HS-27A (cell line): ENCODE measurements at regions not wholly inside any gene's neighbourhood (a gene's known extent, or its start where the extent isn't known, plus 50 kb on each side); places are given as distances from the start of the nearest gene placed in this dataset.
A peak's percentile ranks its signal among the peaks of the same experiment; 100 is the strongest.

ENCODE experiments used
- DNase-seq: peaks from one replicate; pipeline ENCODE4 v3.0.0-alpha.2; 2012; ENCODE audit warnings: low read depth, missing footprints

DNA sequence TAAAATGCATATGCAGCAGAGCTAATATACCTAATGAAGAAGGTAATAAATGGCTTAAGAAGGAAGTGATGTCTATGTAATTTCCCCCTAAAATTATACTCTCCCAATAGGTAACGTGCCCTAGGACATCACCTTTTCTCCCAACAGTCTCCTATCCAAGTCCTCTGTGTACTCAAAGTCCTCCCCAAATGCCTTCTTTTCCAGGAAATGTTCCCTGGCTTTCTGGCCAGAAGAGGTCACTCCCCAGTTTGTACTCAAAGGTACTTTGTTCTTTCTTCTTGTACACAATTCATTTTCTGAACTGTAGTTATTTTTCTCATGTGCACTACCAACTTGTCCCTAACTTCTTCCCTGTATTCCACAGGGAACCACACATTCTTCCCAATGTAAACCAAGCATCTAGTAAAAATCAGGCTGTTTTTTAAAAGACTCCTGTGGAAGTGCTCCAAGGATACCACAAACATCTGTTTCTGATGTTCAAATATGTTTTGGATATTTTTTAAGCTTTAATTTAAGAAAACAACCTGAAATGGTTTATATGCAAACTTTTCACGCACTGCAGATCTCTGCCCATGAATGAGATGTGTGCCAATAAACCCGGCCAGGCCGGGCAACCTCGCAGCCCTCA, 262.3 kb upstream of the KLF14 start:
- DNase-seq = no peak

DNA sequence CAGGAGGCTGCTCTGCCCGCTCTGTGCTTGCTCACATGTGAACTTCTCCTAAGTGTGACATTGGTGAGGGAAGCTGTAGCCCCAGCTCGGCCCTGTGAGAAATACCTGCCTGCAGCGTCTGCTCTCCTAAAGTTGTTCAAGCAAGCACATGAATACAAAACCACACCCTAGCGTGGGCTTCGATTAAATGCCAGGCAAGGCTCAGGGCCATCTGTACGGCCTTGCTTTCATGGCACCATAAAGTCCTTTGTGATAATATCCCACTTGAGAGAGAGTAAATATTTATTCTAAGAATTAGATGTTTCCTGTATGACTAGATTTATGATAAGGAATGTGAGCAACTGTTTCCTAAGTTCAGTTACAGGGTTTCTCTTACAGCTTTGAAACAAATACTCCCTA, 262.8 kb upstream of the KLF14 start:
- no peak for DNase-seq

DNA sequence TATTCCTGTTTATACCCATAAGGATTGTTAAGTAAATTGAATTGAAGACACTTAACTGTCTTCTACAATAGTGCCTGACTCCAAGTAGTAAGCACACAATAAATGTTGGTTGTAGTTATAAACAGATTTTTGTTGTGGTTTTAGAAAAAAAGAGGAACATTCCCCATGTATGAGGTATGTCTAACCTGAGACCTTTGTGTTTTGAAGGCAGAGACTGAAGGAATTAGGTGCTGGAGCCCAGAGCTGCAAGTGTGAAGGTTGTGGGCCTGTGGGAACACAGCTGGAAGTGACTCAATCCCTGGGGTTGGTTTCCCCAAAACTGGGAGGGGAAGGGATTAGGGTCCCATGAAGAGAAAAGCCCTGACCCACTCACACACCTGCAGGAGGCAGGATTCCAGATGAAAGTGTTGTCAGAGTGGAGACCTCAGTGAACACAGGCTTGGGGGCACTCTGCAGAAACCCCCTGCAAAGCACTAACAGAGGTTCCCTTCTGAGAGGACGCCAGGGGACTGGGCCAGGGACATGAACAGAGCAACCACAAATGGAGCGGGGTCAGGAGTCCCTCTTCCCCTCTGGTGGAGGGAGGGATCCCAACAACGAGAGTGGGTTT, 265.1 kb upstream of the KLF14 start:
- no peak for DNase-seq

DNA sequence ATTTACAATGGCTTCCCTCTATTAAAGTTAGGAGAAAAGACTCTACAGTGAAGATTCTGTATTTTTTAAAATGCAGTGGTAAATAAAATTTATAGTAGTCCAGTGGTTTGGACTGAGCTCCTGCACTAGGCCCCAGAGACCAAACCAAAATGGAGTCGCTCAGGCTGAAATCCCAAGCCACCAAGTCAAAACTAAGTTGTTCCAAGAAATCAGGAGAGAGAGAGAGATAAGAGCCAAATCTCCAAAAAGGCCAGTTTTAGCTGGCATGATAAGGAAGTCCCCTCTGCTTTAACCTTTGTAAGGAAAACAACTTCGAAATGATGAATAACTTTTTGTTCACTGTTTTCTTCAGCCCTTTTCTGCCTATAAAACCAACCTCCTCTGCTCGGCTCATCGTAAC, 265.9 kb upstream of the KLF14 start:
- DNase-seq = no peak

DNA sequence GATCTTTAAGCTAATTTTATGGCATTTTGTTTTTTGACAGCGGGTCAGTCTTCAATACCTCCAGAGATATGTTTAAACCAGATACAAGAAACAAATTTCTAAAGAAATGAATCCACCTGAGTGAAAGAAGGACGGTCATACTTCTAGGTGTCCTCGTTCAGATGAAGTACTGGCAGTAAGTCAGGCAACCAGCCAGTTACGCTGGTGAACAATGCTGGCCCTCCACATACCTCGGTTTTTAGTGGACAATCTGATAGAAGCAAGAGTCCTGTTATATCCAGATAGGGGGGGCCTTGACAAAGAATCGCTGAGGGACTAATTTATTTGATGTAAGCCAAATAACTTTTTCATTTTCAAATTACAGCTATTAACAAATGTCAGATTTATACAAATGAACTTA, 266.4 kb upstream of the KLF14 start:
- DNase-seq = no peak

DNA sequence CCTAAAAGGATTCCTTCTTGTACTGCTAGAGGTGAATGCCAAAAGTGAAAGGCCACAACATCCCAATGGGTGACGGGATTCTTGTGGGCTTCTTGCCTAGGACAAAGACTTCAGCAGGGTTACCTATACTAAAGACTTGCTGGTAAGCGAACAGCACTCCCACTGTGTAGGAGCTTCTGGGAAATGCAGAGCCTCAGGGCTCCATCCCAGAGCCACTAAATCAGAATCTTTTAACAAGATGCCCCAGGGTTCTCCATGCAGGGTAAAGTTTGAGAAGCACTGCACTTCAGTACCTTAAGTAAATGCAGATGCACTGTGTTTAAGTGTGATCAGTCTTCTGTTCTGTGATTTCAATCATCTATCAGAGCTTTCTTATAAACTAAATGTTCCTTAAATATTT, 266.9 kb upstream of the KLF14 start:
- DNase-seq = no peak

DNA sequence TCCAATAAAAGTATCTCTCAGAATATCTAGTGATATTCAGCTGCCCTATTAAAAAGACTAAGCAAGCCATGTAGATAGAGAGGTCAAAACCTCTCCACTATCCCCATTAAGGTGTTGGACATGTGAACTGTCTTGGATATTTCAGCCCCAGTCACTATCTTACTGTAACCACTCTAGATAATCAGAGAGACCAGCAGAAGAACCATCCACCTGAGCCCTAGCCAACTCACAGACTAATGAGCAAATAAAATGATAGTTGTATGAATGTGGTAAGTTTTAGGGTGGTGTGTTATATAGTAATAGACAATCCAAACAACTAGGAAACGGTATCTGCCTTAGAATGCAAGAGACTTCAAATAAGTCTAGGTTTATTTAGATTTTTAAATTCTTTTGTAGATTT, 268.6 kb upstream of the KLF14 start:
- no peak for DNase-seq

DNA sequence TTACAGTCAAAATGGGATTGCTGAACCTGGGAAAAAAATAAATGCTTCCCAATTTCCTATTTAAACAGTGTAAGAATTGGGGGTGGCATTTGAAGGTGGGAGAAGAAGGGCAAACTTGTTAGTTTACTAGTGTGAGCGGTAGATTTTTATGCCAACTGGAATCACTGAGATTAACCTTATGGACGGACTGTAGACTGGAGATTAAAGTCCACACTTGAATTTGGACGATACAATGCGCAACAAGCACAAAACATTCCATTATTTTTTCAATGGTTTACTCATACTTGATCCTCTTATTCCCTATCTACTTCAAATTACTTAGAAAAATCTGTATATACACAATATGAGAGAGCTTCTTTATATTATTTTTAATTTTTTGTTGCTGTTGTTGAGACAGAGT, 269.6 kb upstream of the KLF14 start:
- DNase-seq = no peak

DNA sequence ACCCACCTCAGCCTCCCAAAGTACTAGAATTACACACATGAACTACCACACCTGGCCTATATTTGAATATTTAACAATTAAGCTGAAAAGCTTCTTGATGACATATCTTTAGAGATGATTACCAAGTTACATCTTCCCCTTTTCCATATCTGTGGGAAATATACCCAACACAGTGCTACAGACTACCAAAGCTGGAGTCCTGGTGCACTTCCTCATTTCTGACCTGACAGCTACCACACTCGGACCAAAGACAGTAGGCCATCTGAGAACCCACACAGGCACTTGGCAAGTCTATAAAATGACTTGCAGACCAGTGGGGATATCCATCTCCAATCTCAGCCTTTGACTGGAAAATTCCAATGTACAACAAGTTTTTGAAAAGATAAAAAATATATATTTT, 270.4 kb upstream of the KLF14 start:
- DNase-seq = no peak

DNA sequence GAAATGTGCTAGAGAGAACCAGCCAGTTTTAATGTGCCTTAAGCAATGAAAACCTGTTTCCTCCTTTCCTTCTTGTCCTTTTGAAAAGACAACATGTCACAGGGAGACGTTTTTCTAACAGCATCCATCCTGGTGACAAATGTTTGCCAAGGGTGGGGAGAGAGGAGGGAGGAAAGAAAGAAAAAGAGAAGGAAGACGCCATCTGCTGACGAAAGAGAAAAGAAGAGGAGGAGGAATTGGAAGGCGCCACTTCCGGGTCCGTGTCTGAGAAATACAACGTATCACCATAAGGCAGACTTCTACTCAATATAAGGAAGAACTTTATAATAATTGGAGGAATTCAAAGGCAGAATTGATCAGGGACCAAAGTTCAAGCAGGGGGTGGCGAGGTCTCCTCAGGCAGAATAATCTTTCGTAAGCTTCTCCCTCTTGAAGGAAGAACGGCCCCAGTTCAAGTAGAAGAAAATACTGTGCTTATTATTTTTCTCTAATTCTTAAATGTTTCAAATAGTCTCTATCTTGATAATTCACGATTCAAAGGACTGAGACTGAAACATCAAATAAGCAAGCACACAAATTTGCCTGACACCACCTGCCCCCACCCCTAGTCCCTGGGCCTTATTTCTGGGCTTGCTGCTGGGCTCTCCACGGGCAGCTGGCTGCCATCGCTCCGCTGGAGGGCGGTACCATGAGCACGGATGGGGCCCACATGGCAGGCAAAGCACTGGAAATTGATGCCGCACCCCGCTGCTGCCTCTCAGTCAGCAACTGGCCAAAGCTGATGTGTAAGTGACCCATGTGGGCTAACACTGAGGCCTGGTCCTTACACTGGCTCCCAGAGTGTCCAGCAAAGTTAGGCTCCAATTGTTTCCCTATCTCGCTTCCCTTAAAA, 273.7 kb upstream of the KLF14 start:
- no peak for DNase-seq

DNA sequence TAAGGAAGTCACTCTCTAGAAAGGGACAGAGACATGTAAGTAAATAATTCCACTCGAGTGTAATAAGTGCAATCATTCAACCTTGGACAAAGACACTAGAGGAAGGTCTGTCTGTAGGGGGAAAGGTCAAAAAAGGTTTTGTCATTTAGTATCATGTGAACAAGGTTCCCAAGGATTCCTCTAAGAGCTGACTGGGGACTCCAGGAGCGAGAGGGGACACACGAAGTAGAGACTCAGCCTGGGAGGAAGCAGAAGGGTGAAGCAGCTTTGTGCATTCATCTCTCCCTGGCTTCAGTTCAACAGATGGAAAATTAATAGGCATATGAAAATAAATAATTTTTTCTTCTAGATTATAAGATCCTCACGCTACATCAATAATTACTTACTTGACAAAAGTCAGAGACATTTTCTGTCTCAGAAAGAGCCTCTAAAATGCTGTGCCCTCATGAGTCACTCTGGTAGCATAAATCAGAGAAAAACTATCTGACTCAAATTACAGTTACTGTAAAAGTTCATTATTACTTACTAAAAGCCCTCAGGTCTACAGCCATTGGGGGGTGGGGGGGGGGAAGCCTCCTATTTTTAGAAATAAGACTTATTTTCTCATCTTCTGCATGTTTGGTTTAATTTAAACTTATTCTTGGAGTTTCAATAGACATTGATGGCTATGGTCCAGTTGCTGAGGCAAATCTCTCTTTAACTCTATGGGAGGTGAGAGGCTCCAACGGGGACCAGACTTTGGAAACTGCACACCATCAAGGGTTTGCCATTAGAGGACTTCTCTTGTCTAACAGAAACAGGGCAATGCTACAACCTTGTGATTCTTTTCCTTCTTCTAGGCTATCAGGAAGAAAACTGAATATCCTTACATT, 275.1 kb upstream of the KLF14 start:
- no peak for DNase-seq

DNA sequence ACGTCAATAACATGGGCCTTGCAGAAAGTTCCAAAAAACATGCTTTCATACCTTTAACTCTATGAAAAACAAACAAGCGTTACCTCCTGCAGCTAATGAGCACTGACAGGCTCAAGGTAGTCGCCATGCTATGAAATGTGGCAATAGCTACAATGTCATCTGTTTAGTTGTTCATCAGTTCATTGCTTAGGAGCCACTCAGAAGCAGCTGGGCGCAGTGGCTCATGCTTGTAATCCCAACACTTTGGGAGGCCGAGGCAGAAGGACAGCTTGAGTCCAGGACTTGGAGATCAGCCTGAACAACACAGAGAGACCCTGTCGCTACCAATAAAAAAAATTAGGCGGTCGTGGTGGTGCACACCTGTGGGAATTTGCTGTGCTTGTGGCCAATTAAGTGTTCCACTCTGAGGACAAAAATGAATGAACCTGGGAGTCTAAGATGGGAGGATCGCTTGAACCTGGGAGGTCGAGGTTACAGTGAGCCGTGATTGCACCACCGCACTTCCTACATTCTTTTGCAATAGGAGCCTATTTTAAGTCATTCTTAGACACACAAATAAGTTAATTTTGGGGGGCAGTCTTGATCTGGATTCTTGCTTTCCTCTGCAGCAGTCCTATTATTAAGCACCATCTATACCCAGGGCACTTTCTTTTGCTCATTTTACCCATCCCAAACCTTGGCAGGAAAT, 276.2 kb upstream of the KLF14 start:
- DNase-seq = no peak

DNA sequence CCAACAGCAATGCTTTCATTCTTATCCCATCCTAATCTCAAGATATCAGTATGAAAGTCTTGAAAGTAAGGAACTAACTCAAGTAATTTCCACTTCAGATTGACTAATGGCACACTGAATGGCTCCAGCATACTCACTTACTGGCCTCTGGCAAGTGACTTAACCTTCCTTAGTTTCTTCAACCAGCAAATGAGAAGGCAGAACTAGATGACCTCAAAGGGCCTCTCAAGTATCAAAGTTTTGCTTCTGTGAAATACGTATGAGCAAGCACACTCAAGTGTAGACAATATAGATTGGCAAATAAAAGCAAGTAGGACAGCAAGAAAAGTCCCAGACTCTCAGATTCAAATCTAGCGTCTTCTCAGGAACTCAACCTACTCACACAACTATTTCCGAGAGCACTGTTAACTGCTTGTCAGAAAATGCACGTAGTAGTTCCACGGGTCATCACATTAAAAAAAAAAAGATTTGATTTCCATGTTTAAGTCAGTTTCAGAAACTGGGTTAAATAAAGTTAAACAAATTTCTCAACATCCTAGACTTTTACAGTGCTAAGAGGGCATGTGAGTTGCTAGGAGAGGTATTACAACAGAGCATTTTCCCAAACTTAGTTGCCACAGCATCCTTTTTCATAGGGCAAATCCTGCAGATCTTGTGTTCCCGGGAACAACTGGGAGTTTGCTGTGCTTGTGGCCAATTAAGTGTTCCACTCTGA, 276.9 kb upstream of the KLF14 start:
- DNase-seq = no peak

DNA sequence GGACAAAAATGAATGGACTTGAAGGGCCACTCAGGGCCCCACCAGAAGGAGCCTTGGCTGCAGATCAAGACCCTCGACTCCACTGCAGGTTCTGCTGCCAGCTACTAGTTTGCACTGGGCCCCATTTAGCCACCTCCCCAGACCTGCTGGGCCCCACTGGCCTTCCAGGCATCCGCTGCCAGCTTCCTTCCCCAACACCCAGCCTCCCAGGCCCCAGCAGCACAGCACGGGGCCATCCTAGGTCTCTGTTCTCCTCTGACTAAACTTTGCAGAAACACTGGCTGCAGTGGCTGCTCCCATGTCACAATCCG, 277.4 kb upstream of the KLF14 start:
- no peak for DNase-seq

DNA sequence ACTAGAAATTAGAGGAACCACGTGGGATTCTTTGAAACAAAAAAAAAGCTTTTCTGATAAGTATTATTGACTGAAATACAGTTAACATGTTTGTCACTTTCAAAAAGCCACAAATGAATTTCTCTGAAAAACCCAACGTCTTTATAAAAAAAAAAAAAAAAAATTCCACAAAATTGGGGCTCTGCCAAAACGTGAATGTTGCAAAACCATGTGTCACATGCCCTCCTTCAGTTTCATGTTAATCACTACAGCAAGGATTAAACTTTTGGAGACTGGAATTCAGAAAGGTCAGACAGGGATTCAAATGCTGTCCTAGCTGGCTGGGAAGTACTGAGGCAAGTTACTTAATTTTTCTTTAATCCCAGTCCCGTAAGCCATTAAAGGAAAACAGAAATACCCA, 278.0 kb upstream of the KLF14 start:
- peak; percentile 64 for DNase-seq

DNA sequence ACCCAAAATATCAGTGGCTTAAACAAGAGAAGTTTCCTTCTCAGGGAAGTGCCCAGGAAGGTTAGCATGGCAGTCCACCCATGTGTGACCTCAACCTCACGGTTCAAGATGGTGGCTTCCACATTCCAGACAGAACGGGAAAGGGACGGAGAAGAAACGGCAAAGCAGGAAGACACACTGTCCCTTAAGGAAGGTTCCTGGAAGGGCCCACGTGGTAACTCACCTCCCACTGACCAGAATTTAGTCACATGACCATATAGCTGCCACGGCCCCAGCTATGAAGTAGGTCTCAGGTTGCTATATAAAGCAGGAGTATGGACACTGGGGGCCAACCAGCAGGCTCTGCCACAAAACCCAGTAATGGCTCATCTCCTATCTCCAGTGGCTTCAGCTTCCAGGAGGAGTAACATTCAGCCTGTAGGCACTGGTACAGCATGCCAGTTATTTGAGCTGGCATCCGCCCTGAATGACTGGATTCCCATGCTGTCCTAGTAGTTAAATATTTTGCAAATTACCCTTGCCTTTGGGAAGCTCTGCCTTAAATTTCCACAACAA, 278.5 kb upstream of the KLF14 start:
- DNase-seq = no peak

DNA sequence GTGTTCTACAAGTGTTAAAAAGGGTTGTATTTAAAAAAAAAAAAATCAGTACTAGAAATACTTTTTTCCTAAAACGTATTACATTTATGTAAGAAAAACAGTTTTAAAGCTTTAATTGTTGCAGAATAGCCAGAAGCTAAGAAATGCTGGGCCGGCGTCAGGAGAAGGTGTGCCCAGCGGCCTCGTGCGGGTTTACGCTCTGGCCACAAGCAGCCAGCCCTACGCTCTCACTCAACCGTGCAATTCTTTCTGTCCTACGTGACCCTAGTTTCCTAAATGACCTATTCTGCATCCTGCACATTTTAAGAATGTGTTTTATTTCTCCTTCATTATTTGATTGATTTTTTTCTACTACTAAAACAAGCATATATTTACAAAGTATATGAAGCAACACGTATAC, 279.7 kb upstream of the KLF14 start:
- DNase-seq = no peak

DNA sequence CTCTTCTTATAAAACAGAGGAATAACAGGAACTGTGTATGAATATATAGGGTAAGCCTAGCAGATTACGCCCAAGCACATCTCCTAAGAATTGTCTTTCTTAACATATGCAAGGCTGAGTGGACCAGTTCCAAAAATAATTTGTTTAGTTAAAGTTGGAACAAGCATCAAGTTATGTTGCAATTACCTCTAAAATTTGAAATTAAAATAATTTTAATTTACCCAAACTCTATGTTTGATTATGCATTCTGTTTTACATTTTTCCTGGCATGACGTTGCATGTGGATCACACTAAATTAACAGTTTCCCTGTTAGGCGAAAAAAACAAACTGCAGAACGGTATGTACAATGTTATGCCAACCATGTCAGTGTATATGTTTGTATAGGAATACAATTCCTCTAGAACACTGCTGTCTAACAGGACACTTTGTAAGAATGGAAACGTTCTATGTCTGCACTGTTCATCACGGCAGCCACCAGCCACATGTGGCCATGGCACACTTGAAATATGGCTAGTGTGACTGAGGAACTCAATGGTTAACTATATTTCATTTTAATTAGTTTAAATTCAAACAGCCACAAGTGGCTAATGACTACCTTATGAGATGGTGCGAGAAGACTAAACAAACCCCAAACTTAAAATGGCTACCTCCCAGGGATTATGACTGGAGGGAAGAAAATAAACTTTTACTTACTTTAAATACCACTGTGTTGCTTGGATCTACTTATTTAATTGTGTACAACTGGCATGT, 281.1 kb upstream of the KLF14 start:
- DNase-seq = no peak

DNA sequence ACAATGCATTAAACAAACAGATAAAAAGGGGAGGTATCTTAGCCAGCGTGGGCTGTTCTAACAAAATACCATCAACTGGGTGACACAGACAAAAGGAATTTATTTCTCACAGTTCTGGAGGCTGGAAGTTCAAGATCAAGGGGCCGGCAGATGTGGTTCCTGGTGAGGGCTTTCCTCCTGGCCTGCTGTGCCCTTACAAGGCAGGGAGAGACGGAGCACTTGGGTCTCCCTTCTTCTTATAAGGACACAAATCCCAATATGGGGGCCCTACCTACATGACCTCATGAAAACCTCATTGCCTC, 281.6 kb upstream of the KLF14 start:
- no peak for DNase-seq

DNA sequence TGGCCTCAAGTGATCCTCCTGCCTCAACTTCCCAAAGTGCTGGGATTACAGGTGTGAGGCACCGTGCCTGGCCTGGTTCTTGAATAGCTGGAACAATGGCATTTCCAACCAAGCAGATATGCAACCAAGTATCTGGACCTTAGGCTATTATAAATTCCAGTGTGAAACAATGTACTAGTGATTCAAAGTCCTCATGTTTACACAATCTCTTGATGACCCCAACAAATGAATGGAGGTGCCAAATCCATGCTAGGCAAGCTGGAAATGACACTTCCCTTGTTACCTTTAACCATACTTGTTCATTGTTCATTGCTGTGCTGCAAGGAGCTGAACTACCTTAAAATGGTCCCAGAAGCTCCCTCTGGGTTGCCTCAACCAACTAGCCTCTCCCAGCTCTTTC, 282.2 kb upstream of the KLF14 start:
- no peak for DNase-seq

DNA sequence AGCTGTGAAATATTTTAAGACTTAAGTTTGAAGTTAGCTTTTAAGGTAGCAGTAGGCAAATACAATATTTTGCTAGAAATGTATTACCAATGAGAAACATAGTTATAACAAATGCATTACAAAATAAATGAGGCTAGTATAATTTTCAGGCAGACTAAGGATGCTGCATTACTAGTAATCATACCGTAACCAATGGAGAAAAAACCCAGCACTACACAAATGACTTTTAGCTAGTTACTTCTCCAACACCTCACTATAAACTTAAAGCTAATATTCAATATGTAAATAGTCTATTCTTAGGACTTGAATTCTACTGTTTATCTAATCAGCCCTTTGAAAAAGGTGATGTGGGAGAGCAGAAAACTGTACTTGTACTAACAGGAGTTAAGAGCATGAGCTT, 285.3 kb upstream of the KLF14 start:
- no peak for DNase-seq
